NCI-H2029 treated with DMSO at 0.1 percent for 48 hours (cell line): ENCODE measurements at regions not wholly inside any gene's neighbourhood (a gene's known extent, or its start where the extent isn't known, plus 50 kb on each side); places are given as distances from the start of the nearest gene placed in this dataset.
"Not testable (repeated sequence)": the region's sequence is repeated elsewhere in the genome, so short reads cannot be mapped to it uniquely, and the experiment has no call there.

Source experiments
- DNase-seq: peaks from one replicate; lab custom pipeline; 2025; lab: John Stamatoyannopoulos, UW

DNA sequence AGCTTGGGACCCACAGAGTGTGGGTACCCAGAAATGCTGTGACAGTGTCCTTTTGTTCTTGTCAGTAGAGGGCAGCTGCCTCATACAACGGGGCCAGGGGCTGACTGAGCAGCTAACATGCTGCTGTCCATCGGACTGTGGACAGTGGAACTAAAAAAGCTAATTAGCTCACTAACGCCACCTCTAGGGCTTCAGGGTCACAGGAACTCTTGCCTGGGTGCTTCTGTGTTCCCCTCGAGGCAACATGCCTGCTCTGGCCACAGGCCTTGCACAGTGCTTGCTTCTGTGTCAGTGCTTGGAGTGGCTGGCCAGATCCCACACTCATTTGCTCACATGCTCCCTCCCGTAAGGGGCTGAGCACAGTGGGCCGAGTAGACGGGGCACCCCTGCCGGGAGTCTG lies 377.0 kb downstream of the OLFM4 start:
- no peak for DNase-seq

DNA sequence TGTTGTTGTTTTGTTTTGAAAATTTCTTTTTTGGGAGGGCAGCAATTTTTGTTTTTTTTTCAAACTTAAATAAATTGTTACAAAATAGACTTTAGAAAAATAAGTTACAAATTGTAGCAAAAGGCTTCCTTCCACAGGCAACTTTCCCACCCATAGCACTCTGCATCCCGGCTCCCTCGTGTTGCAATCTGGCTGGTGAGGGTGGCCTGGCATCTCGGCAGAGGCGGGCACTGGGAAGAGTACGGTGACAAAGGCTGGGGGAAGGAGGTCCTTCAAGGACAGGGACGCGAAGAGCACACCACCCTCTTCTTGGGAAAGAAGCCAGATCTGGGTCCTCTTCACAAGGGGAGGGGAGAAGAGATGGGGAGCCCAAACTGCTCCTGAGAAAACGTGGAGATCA lies 379.7 kb downstream of the OLFM4 start:
- no peak for DNase-seq

DNA sequence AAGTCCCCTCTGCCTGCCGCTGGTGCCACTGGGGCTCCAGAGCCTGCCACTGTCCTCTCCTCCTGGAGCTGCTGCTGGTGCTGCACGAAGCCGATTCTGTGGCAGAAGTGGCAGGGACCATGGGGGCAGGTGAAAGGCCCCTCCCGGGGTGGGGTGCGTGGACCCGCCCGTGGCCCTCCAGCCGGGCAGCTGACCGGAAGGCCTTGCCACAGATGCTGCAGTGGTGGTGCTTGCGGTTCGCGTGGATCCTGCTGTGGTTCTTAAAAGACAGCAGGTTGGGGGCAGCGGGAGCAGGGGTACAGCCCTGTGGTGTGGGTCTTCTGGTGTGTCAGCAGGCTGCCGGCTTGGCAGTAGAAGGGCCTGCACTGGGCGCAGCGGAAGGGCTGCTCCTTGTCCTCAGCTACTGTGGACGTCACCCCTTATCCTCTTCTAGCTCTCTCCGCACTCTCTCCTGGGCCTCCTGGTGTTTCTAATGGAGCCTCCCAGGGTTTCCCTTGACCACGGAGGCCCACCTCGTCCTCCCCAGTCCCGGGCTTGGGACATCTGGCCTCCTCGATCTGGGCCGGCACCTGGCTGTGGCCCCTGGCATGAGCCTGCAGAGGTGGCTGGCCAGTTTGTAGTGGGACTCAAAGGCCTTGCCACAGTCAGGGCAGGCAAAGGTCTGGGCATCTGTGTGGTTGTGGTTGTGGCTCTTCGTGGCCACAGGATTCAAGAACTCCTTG lies 380.4 kb downstream of the OLFM4 start:
- DNase-seq = no peak

DNA sequence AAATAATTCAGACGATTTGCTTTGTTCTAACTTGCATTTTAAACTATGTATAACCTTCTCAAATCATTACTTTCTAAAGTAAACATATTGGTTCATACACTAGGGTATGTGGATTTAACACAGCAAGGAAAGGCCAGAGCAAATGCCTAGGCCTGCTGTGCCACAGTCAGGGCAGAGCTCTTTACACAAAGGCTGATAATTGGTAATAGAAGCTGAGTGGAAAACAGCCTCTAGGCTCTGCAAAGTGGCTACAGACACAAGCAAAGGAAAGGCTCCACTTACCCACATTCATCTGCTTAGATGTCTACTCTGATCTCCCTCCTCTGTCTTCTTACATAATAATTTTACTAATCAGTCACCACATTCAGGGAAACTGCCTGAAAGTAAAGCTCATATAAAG lies 382.9 kb downstream of the OLFM4 start:
- DNase-seq = no peak

DNA sequence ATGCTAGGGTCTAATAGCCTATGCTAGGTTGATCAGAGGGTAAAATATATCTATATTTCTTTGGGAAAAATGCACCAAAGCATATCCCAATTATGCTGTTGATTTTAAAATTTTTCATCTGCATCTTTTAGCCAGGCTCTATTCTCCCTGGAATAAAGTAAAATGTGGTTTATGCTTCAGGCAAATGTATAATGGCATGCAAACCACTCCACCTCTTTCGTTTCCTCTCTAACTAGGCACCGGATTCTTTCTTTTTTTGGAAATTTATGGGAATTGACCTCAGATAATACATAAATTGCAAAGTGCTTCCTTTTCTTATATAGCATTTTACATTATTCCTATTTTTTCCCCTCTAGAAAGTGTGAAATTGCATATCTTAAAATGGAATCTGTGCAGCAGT lies 386.5 kb downstream of the OLFM4 start:
- no peak for DNase-seq

DNA sequence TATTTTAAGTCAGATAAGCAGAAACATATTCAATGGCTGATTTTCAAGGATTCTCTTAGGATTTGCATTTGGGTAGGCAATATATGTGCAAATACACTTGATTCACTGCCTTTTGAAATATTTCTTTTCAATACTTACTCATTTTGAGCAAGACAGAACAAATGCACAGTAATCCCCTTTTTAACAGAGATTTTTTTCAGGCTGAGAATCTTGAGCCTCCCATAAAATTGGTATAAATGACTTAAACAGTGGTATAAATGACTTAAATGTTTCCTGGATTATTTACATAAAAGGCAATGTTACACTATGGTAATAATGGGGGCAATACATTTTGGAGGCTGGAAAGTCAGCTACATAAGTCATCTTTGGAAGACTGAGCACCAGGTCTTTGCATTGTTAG lies 389.0 kb downstream of the OLFM4 start:
- DNase-seq = no peak

DNA sequence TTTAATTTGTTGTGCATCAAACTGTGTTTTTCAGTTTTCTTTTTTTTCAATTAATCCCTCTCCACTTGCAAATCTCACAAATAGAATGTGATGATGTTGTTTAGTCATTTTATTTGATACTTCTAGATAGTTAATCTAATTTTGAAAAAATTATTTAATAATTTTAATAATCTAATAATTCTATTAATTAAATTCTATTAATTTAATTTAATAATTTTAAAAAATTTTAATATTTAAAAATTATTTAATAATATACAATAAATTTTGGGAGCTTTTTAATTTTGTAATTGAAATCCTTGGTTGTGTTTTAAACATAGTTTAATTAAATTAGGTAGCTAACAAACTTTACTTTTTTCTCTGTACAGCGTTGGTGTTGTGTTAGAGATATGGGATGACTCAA lies 393.8 kb downstream of the OLFM4 start:
- DNase-seq = no peak

DNA sequence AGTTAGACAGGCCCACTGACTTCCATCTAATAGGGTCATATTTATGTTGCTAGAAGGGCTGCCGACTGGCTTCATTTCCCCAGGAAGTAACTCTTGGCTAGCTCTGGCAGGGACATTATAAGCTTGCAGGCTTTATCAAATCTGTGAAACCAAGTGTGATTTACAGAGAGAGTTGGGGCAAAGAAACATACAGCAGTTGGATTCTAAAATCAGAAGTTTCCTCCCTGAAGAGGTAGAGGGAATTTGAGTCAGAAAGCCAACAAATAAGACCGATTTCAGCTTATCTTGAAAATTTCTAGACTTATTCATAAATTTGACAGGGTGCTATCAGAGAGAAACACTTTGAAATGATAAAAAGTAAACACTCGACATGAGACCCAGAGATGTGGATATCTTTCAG lies 407.8 kb downstream of the OLFM4 start:
- DNase-seq = no peak

DNA sequence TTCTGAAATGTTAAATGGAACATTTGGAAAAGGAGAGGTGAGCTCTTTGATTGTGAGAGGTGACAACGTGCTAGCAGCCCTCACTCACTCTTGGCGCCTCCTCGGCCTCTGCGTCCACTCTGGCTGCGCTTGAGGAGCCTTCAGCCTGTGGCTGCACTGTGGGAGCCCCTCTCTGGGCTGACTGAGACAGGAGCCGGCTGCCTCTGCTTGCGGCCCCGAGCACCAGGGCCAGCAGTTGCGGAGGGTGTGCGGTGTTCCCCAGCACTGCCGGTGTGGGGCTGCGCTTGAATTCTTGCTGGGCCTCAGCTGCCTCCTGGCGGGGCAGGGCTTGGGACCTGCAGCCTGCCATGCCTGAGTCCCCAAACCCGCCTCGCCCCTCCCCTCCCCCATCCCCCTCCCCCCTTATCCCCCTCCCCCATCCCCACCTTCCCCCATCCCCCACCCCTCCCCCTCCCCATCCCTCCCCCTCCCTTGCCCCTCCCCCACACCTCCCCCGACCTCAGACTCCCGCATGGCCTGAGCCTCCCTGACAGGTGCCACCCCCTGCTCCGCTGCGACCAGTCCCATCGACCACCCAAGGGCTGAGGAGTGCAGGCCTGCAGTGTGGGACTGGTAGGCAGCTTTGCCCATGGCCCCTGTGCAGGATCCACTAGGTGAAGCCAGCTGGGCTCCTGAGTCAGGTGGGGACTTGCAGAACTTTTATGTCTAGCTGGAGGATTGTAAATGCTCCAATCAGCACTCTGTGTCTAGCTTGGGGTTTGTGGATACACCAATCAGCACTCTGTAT lies 411.0 kb downstream of the OLFM4 start:
- no peak for DNase-seq

DNA sequence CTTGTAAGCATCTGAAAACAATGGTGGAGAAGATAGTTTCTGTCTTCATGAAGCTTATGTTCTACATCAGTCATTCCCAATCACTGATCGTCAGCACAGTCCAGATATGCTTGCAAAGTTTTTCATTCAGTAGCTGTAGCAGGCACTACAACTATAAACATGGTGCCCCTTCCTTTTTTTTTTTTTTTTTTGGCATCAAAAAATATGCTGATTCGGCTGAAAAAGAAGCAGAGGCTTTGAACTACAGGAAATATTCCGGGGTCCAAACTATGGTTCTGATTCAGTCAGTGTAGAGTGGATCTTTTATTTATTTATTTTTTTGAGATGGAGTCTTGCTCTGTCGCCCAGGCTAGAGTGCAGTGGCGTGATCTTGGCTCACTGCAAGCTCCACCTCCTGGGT lies 414.4 kb downstream of the OLFM4 start:
- no peak for DNase-seq

DNA sequence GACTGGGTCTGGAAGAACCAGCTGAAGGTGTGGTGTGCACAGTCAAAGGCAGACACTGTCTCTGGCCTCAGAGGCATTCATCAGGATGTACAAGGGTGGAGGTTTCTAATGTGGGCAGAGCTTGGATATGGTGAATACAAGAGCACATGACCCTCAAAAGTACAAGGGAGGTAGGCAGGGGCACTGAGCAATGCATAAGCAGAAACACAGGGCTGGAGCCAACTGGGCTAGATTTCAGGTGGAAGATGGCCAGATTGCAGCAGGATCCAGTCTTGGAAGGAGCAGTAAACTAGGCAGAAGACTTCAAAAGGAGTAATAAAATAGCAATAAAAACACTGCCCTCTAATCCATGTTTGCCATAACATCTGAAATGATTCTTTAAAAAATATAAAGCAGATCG lies 417.1 kb downstream of the OLFM4 start:
- no peak for DNase-seq

DNA sequence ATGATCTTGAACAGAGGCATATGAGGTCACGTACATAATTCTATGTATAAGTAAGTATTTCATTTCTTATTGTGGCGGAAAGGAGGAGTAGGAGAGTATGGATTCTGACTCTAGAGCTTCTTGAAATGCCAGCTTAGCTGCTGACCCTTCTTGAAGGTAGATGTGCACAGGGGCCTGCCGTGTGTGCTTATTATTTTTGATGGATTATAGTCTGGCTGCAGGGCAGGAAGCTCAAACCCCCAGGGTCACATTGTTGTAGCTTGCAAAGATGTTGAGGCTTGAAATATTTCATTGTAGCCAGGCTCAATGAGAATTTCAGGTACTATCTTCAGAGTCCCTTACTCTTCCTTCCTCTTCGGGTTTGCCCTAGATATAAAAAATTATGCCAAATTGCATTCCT lies 418.8 kb downstream of the OLFM4 start:
- no peak for DNase-seq

DNA sequence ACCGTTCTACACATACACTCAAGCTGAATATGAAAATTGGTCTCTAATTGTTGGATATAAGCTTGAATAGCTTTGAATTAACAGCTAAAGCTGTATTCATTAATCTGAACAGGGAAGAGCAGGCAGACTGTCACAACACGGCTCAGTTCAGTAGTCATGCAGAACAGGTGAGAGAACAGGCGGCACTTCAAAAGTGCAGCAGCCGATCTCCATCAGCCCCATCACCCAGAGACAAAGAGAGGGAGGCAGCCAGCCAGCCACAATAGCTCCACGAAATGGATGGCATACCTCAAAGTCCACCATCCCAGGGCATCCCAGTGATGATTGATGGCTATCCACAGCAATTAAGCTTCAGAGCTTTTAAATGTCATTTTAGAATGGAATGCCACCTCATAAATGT lies 419.2 kb downstream of the OLFM4 start:
- no peak for DNase-seq

DNA sequence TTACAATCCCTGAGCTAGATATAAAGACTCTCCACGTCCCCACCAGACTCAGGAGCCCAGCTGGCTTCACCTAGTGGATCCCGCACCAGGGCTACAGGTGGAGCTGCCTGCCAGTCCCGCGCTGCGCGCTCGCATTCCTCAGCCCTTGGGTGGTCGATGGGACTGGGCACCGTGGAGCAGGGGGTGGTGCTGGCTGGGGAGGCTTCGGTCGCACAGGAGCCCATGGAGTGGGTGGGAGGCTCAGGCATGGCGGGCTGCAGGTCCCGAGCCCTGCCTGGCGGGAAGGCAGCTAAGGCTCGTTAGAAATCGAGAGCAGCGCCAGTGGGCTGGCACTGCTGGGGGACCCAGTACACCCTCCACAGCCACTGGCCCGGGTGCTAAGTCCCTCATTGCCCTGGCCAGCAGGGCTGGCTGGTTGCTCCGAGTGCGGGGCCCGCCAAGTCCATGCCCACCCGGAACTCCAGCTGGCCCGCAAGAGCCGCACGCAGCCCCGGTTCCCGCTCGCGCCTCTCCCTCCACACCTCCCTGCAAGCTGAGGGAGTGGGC lies 423.7 kb downstream of the OLFM4 start:
- DNase-seq = not testable (repeated sequence)

DNA sequence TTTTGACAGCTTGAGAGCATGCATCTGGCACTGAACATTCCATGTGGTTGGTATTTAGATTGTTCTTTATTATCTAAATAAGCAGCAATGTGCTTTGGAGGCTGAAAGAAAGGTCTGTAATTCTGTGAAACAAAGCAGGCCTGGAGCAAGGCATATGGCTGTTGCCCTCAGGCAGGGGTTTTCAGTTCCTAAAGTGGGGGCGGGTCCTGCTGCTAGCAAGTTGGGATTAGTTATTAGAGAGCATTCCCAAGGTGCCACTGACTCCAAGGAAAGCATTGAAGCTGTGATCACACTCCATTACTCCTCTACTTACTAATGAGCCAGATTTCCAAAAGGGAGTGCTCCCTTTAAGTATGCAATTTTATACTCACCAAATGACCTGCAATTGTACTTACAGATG lies 432.2 kb downstream of the OLFM4 start:
- DNase-seq = no peak

DNA sequence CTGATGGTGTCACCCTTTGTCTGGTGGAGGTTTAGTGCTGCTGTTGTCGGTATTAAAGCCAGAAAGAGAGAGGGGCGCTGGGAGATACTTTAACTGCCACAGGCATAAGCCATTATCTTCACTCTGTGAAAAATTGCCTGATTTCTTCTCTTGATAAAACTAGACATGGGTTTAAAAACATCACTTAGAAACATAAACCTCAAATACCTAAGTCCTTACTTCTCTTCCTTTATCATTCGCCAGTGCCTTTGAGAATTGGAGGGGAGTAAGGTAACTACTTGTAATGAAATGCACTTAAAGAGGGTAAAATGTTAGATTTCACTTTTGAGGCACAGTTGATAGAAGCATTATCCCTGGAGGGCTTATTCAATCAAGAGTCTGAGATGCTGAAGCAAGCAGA lies 434.5 kb downstream of the OLFM4 start:
- no peak for DNase-seq

DNA sequence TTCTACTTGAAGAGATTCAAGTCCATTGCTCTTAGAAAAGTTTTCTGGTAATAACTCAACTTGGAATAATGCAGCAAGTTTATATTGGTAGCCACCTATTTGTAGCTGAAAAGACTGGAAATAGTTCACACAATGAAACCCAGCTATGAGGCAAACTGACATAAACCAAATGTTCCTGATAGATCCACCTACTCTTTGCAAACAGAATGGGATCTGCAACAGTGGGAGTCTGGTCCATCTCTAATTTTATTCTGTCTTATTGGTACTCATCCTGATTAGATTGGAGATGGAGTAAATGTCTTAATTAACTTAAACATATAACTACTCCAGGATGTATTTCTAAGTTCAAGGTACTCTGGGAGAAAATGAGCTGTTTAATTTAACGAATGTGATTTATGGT lies 438.0 kb downstream of the OLFM4 start:
- no peak for DNase-seq

DNA sequence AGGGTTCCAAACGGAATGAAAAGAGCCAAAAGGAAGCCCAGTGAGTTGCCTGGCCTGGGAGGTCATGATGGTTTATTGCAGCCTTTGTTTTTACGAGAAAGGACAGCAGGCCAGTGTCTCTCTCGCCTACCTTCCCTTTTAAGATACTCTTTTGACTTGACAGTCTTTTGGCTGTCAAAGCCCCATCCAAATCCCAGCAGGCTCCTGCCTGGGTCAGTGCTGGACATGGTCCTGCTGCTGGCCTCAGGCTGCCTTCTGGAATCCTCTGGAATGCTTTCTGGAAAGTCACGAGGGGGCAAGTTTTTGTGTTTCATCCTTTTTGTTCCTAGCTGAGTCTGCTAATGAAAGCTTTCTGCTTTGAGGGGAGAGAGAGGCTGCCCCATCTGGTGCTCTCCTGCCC lies 444.8 kb downstream of the OLFM4 start:
- no peak for DNase-seq

DNA sequence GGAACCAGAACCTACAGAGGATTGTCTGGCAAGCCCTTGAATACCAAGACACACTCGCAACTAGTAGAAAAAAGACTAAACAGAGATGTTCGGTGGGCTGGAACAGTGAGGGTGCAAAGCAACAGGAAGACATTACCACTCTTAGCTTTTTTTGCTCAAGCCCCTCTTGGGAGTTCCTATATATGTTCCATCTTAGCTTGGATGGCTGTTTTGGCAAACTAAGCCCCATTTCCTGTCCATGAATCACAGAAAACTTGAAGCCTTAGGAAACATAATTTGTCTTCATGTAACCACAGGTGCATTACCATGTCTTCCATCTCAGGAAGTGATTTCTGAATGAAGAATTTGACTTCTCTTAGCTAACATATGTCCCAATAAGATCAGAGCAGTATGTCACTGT lies 446.3 kb downstream of the OLFM4 start:
- DNase-seq = no peak

DNA sequence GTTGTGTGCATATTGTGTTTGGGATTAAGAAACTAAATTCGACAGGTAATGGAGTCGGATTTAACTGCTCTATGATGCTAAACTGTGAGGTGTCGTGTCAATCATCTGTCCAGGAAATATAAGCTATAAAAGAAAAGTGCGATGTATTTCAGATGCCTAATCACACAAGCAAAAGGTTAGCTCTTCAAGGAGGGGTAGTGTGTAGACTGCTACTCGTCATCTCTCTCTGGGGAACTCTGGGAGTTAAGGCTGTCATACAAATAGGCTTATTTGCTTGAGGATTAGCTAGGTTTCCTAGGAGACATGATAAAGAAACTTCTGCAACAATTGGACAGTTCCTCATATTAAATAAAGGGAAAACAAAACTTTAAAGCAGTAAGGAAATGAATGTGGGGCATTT lies 462.1 kb downstream of the OLFM4 start:
- DNase-seq = no peak

DNA sequence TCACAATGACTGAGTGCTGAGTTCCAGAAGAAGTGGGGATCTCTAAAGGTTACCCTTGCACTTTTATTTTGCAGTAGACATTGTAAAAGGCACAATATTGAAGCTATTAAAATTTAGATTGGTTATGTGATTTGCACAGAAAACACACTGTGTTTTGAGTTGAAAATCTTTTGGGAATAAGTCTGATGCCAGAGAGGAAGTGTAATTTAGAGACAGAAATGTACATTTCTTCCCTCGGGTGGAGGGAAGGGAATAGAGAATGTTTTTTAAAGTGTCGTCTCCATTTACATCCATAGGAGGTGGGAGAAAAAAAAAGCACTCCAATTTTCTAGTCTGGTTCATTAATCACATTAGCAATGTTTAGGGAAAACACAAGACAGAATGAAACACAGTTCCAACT lies 465.8 kb downstream of the OLFM4 start:
- DNase-seq = no peak

DNA sequence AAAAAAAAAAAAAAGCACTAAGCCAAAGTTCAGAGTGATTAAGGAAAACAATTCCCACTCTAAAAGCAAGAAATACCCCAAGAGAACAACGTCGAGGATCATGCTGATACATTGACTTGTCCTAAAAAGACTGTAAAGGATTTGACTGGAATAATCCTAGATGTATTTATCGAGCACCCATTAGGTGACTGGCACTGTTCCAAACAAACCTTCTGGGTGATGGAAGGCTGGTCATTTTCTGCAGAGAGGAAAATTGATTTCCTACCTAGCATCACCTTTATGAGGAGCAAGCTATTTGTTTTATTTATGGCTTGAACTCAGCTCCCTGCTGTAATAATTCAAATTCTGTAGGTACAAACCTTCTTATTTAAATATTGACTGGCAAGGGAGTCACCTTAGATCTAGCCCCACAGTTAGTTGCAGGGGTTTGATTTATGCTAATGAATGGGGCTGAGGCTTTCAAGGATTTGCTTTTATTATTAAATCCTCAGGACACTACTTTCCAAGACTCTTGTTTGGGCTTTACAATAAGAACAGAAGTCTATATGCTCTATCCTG lies 471.0 kb downstream of the OLFM4 start:
- no peak for DNase-seq

DNA sequence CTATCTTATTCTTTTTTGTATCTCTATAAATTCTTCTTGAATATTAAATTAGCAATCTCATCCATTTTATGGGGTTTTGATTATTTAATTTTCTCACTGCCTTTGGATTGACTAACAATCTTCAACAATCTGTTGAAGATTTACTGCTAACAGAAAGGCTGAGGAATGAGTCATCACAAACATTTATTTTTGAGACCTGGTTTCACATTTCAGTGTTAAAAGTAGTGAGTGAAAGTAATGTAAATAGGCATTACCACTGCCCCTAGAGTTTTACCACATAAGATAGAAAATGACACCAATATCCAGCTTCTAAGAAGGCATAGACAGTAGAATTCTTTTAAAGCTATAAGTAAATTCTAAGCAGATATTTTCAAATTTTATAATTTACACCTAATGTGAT lies 472.8 kb downstream of the OLFM4 start:
- no peak for DNase-seq
